ENCODE measurements at regions not wholly inside any gene's neighbourhood (a gene's known extent, or its start where the extent isn't known, plus 50 kb on each side); places are given as distances from the start of the nearest gene placed in this dataset.

DNA sequence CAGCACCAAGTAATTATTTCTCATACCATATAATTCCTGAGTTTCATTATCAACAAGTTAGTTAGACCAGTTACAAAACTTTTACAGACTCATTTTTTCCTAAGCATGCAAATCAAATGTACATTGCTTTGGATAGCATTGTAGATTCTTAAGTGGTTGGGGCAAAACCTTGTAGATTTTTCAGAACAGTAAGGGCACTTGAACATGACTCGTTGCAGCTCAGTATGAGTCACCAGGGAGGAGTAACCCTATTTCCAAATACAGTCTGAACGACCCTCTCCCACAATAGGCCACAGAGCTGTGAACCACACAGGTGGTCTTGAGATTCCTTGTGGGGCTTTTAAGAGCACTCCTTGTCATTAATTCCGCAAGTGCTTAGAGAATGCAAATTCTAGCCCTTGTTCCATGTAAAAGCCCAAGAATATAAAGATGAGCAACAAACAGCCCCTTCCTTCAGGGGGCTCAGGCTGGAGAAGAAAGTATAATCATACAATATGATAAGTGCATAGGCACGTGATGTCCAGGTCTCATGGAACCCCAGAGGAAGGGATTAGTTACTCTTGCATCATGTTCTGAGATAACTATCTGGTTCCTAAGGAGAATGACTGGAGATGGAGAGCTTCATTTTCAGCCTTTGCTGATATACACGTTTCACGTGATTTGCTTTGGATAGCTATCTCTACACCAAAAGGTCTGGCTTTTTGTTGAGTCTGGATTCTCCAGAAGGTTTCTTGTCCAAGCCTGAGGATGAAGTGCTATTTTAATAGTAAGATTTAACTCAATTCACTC, 295.7 kb downstream of the KCNN2 start:
- no peak for TF ChIP-seq CTCF (IDR thresholded peaks at IDR 0.05; ENCODE audit: low read depth, low read length)
- no peak for DNase-seq (ENCODE audit: low read depth in 2 of 2)
- H3K4me3 ChIP-seq (replicated peaks in 1 of 2; ENCODE audit: low read depth in 2 of 2, low read length in 2 of 2), result no peak overlapping the region

- DNase-seq (ENCODE audit: low read depth in 2 of 2), result no peak
- no peak overlapping the region for H3K4me3 ChIP-seq (replicated peaks in 1 of 2; ENCODE audit: low read depth in 2 of 2, low read length in 2 of 2)
- TF ChIP-seq CTCF (IDR thresholded peaks at IDR 0.05; ENCODE audit: low read depth, low read length), result no peak
These were observed 288.0 kb downstream of the KCNN2 start for GRCh38 chr5:114649878-114650277.

GRCh38 chr5:114648940-114649339, 287.1 kb downstream of the KCNN2 start:
- DNase-seq (ENCODE audit: low read depth in 2 of 2), result no peak
- TF ChIP-seq CTCF (IDR thresholded peaks at IDR 0.05; ENCODE audit: low read depth, low read length), result no peak
- no peak overlapping the region for H3K4me3 ChIP-seq (replicated peaks in 1 of 2; ENCODE audit: low read depth in 2 of 2, low read length in 2 of 2)

GRCh38 chr5:114644576-114644975, 282.7 kb downstream of the KCNN2 start:
- H3K4me3 ChIP-seq (replicated peaks in 1 of 2; ENCODE audit: low read depth in 2 of 2, low read length in 2 of 2), result no peak overlapping the region
- no peak for TF ChIP-seq CTCF (IDR thresholded peaks at IDR 0.05; ENCODE audit: low read depth, low read length)
- DNase-seq (ENCODE audit: low read depth in 2 of 2), result no peak

DNA sequence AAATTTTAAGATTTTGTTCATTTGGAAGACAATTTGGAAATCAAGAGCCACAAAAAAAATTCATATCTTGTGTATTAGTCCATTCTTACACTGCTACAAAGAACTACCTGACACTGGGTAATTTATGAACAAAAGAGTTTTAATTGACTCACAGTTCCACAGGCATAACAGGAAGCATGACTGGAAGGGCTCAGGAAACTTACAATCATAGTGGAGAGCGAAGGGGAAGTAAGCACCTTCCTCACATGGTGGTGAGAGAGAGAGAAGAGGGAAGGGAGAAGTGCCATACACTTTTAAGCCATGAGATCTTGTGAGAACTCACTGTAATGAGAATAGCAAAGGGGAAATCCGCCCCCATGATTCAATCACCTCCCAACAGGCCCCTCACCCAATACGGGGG, 274.4 kb downstream of the KCNN2 start:
- no peak for TF ChIP-seq CTCF (IDR thresholded peaks at IDR 0.05; ENCODE audit: low read depth, low read length)
- H3K4me3 ChIP-seq (replicated peaks in 1 of 2; ENCODE audit: low read depth in 2 of 2, low read length in 2 of 2), result no peak overlapping the region
- no peak for DNase-seq (ENCODE audit: low read depth in 2 of 2)

GRCh38 chr5:114634967-114635901, 273.4 kb downstream of the KCNN2 start:
- no peak for DNase-seq (ENCODE audit: low read depth in 2 of 2)
- no peak overlapping the region for H3K4me3 ChIP-seq (replicated peaks in 1 of 2; ENCODE audit: low read depth in 2 of 2, low read length in 2 of 2)
- TF ChIP-seq CTCF (IDR thresholded peaks at IDR 0.05; ENCODE audit: low read depth, low read length), result no peak
